HG03280 (cell line): ENCODE measurements at regions not wholly inside any gene's neighbourhood (a gene's known extent, or its start where the extent isn't known, plus 50 kb on each side); places are given as distances from the start of the nearest gene placed in this dataset.

Experiments used
- ATAC-seq: cut with Tn5 transposase; IDR thresholded peaks from one replicate; pipeline ENCODE4 v1.9.1; 2021; ENCODE audit warnings: mild to moderate bottlenecking, moderate library complexity; ENCODE audit not compliant: unreplicated experiment

DNA sequence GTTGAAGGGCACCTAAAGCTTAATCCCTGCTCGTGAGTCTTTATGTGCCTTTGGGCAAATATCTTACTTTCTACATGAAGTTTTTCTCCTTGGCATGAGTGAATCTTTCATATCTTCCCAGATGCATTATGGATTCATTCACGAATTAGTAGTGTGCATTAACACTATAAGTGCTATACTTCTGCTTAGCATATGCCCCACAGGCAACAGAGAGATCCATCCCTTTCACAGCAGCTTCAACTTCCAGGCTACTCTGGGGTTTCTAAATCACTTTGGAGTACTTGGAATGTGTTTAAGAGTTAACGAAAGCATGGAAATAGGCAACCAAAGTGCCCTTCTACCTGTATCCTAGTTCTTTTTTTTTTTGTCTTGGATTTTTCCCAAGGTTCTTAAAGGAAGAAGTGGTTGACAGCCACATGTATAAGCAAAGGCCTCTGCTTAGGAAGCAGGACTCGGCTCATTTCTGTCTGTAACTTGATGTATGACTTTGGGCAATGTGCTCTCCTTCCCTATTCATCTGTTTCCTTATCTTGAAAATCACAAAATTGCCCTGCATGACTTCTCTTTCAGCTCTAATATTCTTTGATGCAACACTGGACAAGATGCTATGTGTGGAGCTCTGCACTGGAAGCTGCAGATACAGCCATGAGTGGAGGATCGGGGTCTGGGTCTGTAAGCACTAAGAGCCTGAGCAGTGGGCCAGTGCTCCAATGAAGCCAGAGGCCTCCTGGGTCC, 54.5 kb upstream of the ME3 start:
- ATAC-seq, result no peak

DNA sequence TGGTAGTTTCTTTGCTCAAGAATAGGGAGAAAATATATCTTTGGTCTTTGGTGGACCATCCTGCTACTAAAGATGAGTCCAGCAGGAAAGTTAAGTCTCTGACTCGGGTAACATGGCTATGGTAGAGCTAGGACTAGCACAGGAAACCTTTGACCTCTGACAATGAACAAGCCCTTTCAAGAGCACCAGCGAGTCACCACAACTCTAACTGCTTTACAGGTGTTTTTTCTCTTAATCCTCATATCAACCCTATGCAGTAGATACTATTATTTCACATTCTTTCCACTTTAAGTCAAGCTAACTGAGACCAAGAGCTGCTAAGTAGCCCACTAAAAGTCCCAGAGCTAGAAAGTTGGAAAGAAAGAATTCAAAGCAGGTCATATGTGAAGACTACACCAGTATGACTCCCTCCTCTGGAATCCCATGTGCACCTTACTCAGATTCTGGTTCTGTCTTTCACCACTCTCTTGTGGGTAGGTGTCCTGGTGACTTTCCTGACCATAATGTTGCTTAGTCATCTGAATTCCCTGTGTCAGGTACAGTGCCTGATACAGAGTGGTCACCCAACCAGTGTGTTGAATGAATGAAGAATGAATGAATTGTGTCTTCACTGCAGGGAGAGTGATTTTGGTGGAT, 53.8 kb upstream of the ME3 start:
- no peak for ATAC-seq

DNA sequence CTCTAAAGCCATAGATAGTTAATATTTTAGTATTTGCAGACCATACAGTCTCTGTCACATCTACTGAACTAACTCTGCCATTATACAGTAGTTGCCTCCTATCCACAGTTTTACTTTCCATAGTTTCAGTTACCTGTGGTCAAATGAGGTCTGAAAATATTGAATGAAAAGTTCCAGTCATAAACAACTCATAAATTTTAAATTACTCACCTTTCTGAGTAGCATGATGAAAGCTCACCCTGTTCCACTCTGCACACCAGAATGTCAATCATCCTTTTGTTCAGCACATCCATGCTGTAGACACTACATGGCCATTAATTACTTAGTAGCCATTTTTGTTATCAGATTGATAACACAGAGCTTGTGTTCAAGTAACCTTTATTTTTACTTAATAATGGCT, 51.7 kb upstream of the ME3 start:
- no peak for ATAC-seq

DNA sequence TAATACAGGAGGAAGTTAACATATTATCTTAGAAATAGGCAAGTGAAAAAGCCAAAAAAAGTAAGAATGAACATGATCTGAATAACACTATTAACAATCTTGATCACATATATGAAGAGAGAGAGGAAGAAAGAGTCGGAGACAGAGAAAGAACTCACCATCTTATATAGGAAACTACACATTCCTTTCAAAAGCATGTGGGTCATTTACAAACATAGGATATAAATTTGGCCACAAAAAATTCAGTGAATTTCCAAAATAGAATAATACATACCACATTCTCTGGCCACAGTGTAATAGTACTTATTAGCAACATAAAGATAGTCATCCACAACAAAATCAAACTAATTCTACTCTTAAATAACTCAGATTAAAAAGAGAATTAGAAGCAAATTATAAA, 50.9 kb upstream of the ME3 start:
- ATAC-seq, result no peak

DNA sequence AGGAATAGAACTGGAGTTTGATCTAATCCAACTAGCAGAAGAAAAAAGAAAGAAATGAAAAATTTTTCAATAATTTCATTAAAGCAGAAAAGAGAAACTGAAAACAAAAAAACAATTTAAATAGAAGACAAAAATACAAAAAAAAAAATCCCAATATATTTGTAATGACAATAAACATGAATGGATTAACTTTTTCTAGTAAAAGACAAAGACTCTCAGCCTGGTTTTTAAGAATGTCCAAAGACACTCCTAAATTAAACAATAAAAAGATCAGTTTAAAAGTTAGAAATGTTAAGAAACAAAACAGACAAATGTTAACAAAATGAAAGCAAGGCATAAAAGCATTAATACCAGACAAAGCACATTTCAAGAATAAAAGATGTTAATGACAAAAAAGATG, 50.3 kb upstream of the ME3 start:
- no peak for ATAC-seq
